ENCODE measurements at regions not wholly inside any gene's neighbourhood (a gene's known extent, or its start where the extent isn't known, plus 50 kb on each side); places are given as distances from the start of the nearest gene placed in this dataset.

GRCh38 chr1:87399264-87399663 is 70.6 kb downstream of the LMO4 start:
- TF ChIP-seq CTCF (IDR thresholded peaks at IDR 0.05; ENCODE audit: low read length) (no peak), EZH2 (IDR thresholded peaks at IDR 0.05; ENCODE audit: borderline replicate concordance, low read length) (no peak)

All from OCI-LY1 (cell line).